OCI-LY7 (cell line): ENCODE measurements at regions not wholly inside any gene's neighbourhood (a gene's known extent, or its start where the extent isn't known, plus 50 kb on each side); places are given as distances from the start of the nearest gene placed in this dataset.

Experiments used
- BruUV-seq: library from RNA; stranded (reverse); fragments of 400-500 nt; replicated peaks from 2 replicates; lab custom pipeline; 2021; lab: Mats Ljungman, UMichigan
- CTCF ChIA-PET: fragments of 300-600 bp; sonication (Branson Sonifier 250); formaldehyde crosslinking; loops from one replicate; lab custom pipeline; 2022; ENCODE audit warnings: antibody characterized with exemption; ENCODE audit not compliant: unreplicated experiment; lab: Charles Lee
- POLR2A ChIA-PET: fragments of 300-600 bp; sonication (Branson Sonifier 250); formaldehyde crosslinking; loops from one replicate; lab custom pipeline; 2022; ENCODE audit warnings: antibody characterized with exemption; lab: Charles Lee
- DNase-seq: peaks from one replicate; pipeline ENCODE4 v3.0.0-alpha.2; 2015; ENCODE audit warnings: low spot score
- H2AFZ ChIP-seq: fragments of 200-600 bp; sonication (generic), shearing (Covaris generic); 2 replicates; pipeline ENCODE4 v1.6.1; 2014; ENCODE audit warnings: mild to moderate bottlenecking, antibody characterized with exemption, low read length, moderate library complexity
- H3K27ac ChIP-seq: fragments of 200-600 bp; sonication (generic); 2 replicates; pipeline ENCODE4 v1.5.1; 2014; ENCODE audit warnings: mixed run types, low read depth, mild to moderate bottlenecking, moderate library complexity, low read length, inconsistent platforms; ENCODE audit not compliant: poor library complexity, severe bottlenecking
- H3K36me3 ChIP-seq: fragments of 200-600 bp; sonication (generic); 2 replicates; pipeline ENCODE4 v1.6.1; 2014; ENCODE audit warnings: mild to moderate bottlenecking, antibody characterized with exemption, low read length, moderate library complexity, mixed read lengths; ENCODE audit not compliant: insufficient read depth
- H3K4me1 ChIP-seq: fragments of 200-600 bp; sonication (generic); 2 replicates; pipeline ENCODE4 v1.5.1; 2014; ENCODE audit warnings: mild to moderate bottlenecking, low read length; ENCODE audit not compliant: insufficient read depth, poor library complexity, severe bottlenecking
- H3K4me2 ChIP-seq: fragments of 200-600 bp; sonication (generic); 2 replicates; pipeline ENCODE4 v1.6.1; 2014; ENCODE audit warnings: mild to moderate bottlenecking, low read length
- H3K4me3 ChIP-seq: fragments of 200-600 bp; sonication (generic); 2 replicates; pipeline ENCODE4 v1.5.1; 2014; ENCODE audit warnings: mild to moderate bottlenecking, low read depth, low read length; ENCODE audit not compliant: poor library complexity, severe bottlenecking
- H3K79me2 ChIP-seq: fragments of 200-600 bp; sonication (generic); 2 replicates; pipeline ENCODE4 v1.6.1; 2016; ENCODE audit warnings: low read depth, mild to moderate bottlenecking, low read length, moderate library complexity, mixed read lengths; ENCODE audit not compliant: insufficient read depth
- H3K9me2 ChIP-seq: fragments of 200-600 bp; sonication (generic); 2 replicates; pipeline ENCODE4 v1.6.1; 2016; ENCODE audit warnings: mild to moderate bottlenecking, low read length, mixed read lengths; ENCODE audit not compliant: insufficient read depth
- H3K9me3 ChIP-seq: fragments of 200-600 bp; sonication (generic); 2 replicates; pipeline ENCODE4 v1.6.1; 2014; ENCODE audit warnings: mild to moderate bottlenecking, mixed run types, low read length, mixed read lengths
- H4K20me1 ChIP-seq: fragments of 200-600 bp; sonication (generic); 2 replicates; pipeline ENCODE4 v1.6.1; 2014; ENCODE audit warnings: mild to moderate bottlenecking, antibody characterized with exemption, low read length, moderate library complexity, mixed read lengths; ENCODE audit not compliant: insufficient read depth
- CTCF ChIP-seq: fragments of 200-600 bp; sonication (generic); conservative IDR thresholded peaks from 2 replicates; pipeline ENCODE4 v1.5.1; 2014; ENCODE audit warnings: mild to moderate bottlenecking, antibody characterized with exemption, low read length, moderate library complexity, mixed read lengths
- EZH2phosphoT487 ChIP-seq: fragments of 200-600 bp; sonication (generic); IDR thresholded peaks from 2 replicates; pipeline ENCODE4 v1.6.1; 2018; ENCODE audit warnings: low read depth, borderline replicate concordance, mild to moderate bottlenecking, mixed run types, antibody characterized with exemption, low read length, moderate library complexity, mixed read lengths
- intact Hi-C: fragments of 100-400 bp; cut with micrococcal nuclease; formaldehyde crosslinking; loops from one replicate; pipeline ENCODE4 v1.10.0; 2022; ENCODE audit not compliant: unreplicated experiment

DNA sequence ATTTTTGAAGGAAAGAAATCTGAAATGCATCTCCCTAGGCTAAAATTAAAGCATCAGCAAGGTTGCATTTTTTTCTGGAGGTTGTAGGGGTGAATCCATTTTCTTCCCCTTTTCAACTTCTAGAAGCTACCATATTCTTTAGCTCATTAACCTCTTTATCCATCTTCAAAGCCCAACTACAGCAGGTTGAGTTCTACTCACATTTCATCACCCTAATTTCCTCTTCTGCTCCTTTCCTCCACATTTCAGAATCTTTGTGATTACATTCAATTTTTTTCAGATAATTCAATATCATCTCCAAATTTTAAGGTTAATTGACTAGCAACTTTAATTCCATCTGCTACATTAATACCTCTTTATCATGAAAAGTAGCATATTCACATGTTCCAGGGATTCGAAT lies 2655.7 kb upstream of the PCDH20 start:
- no peak for DNase-seq
- Histone ChIP-seq H3K9me3 (no peaks in the 10 kb centered on the region), H3K27ac (no peak overlapping the region), H4K20me1 (no peaks in the 10 kb centered on the region), H3K4me1 (no peaks in the 10 kb centered on the region), H3K4me2 (no peak overlapping the region), H3K79me2 (no peaks in the 10 kb centered on the region), H2AFZ (no peak overlapping the region), H3K4me3 (no peak overlapping the region), H3K36me3 (no peaks in the 10 kb centered on the region), H3K9me2 (no peaks in the 10 kb centered on the region)
- CTCF ChIA-PET: no interaction called here
- intact Hi-C loops: no loop called here
- BruUV-seq: no TSS peak
- POLR2A ChIA-PET: no interaction called here
- TF ChIP-seq EZH2phosphoT487 (no peak), CTCF (no peak)

GRCh38 chr13:64069892-64070291 lies 2654.2 kb upstream of the PCDH20 start:
- no peak for TF ChIP-seq EZH2phosphoT487
- TF ChIP-seq CTCF: no peak
- H3K27ac ChIP-seq: no peak overlapping the region
- ChIA-PET POLR2A (no interaction called here), CTCF (no interaction called here)
- H3K4me2 ChIP-seq: no peak overlapping the region
- no peaks in the 10 kb centered on the region for H3K9me3 ChIP-seq
- no peak overlapping the region for H2AFZ ChIP-seq
- H3K4me1 ChIP-seq: no peaks in the 10 kb centered on the region
- no peak for DNase-seq
- no TSS peak for BruUV-seq
- H3K79me2 ChIP-seq: no peaks in the 10 kb centered on the region
- intact Hi-C loops: no loop called here
- no peaks in the 10 kb centered on the region for H4K20me1 ChIP-seq
- H3K36me3 ChIP-seq: no peaks in the 10 kb centered on the region
- no peaks in the 10 kb centered on the region for H3K9me2 ChIP-seq
- H3K4me3 ChIP-seq: no peak overlapping the region

DNA sequence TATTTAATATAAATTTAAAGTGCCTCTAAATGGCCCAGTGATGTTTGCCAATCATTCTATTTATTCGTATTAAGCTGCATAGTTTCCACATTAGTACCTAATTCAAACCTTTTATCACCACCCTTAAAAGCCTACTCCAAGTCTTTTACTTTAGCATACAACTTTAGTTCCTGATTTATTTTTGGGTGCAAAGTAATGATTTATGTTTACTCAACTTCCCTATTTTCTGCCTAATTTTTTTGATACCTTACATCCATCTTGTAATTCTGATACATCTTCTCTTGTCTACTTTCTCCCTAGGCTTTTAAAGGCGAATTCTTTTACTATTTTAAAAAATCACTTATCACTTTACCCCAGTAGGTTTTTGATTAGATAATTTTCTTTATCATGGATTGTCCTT lies 2651.1 kb upstream of the PCDH20 start:
- Histone ChIP-seq H4K20me1 (no peaks in the 10 kb centered on the region), H2AFZ (no peak overlapping the region), H3K79me2 (no peaks in the 10 kb centered on the region), H3K4me3 (no peak overlapping the region), H3K27ac (no peak overlapping the region), H3K36me3 (no peaks in the 10 kb centered on the region), H3K9me3 (no peaks in the 10 kb centered on the region), H3K9me2 (no peaks in the 10 kb centered on the region), H3K4me2 (no peak overlapping the region), H3K4me1 (no peaks in the 10 kb centered on the region)
- POLR2A ChIA-PET: no interaction called here
- TF ChIP-seq CTCF: no peak
- no peak for TF ChIP-seq EZH2phosphoT487
- CTCF ChIA-PET: no interaction called here
- no peak for DNase-seq
- intact Hi-C loops: no loop called here
- no TSS peak for BruUV-seq
